NCI-H226 (cell line): ENCODE measurements at regions not wholly inside any gene's neighbourhood (a gene's known extent, or its start where the extent isn't known, plus 50 kb on each side); places are given as distances from the start of the nearest gene placed in this dataset.
A peak's percentile ranks its signal among the peaks of the same experiment; 100 is the strongest.
"Not testable (repeated sequence)": the region's sequence is repeated elsewhere in the genome, so short reads cannot be mapped to it uniquely, and the experiment has no call there.

ENCODE experiments used
- DNase-seq: peaks from one replicate; pipeline ENCODE4 v3.0.0-alpha.2; 2015

GRCh38 chr12:67716817-67717216, 68.3 kb downstream of the DYRK2 start:
- DNase-seq: peak; percentile 20

GRCh38 chr12:67719303-67719702, 70.8 kb downstream of the DYRK2 start:
- DNase-seq: not testable (repeated sequence)

GRCh38 chr12:67720351-67720856, 71.9 kb downstream of the DYRK2 start:
- peak; percentile 49 for DNase-seq

- no peak for DNase-seq
Measured at GRCh38 chr12:67721248-67721647, 72.7 kb downstream of the DYRK2 start.

- DNase-seq: no peak
Measured at GRCh38 chr12:67722296-67722695, 73.8 kb downstream of the DYRK2 start.

GRCh38 chr12:67726868-67727267, 78.3 kb downstream of the DYRK2 start:
- DNase-seq: no peak

- DNase-seq: no peak
Measured at GRCh38 chr12:67727702-67728666, 79.4 kb downstream of the DYRK2 start.

- no peak for DNase-seq
Measured at GRCh38 chr12:67732857-67733256, 84.3 kb downstream of the DYRK2 start.

- DNase-seq: peak; percentile 49
Measured at GRCh38 chr12:67735868-67736267, 87.3 kb downstream of the DYRK2 start.

GRCh38 chr12:67740711-67741110, 92.2 kb downstream of the DYRK2 start:
- DNase-seq: no peak

- DNase-seq: no peak
Measured at GRCh38 chr12:67741270-67741669, 92.7 kb downstream of the DYRK2 start.

- peak; percentile 54 for DNase-seq
Measured at GRCh38 chr12:67742461-67742860, 93.9 kb downstream of the DYRK2 start.

GRCh38 chr12:67747869-67748742, 99.6 kb downstream of the DYRK2 start:
- DNase-seq: peak; percentile 22

GRCh38 chr12:67748743-67749040, 100.1 kb downstream of the DYRK2 start:
- no peak for DNase-seq

GRCh38 chr12:67750513-67751183, 102.1 kb downstream of the DYRK2 start:
- DNase-seq: no peak

- DNase-seq: no peak
Measured at GRCh38 chr12:67751381-67751928, 102.9 kb downstream of the DYRK2 start.

GRCh38 chr12:67752226-67752732, 103.7 kb downstream of the DYRK2 start:
- DNase-seq: peak; percentile 8

GRCh38 chr12:67754933-67755697, 106.6 kb downstream of the DYRK2 start:
- DNase-seq: no peak

- no peak for DNase-seq
Measured at GRCh38 chr12:67757651-67758050, 109.1 kb downstream of the DYRK2 start.

- no peak for DNase-seq
Measured at GRCh38 chr12:67758119-67758518, 109.6 kb downstream of the DYRK2 start.

- no peak for DNase-seq
Measured at GRCh38 chr12:67758521-67758920, 110.0 kb downstream of the DYRK2 start.

GRCh38 chr12:67759829-67760228, 111.3 kb downstream of the DYRK2 start:
- DNase-seq: no peak
